ENCODE measurements at regions not wholly inside any gene's neighbourhood (a gene's known extent, or its start where the extent isn't known, plus 50 kb on each side); places are given as distances from the start of the nearest gene placed in this dataset.

GRCh38 chr11:13062115-13062514, 53.0 kb downstream of the RASSF10 start:
- no peak for DNase-seq (ENCODE audit: low read depth in 2 of 2)

- DNase-seq (ENCODE audit: low read depth in 2 of 2) = no peak
Observed at GRCh38 chr11:13064593-13064992, 55.5 kb downstream of the RASSF10 start.

- no peak for DNase-seq (ENCODE audit: low read depth in 2 of 2)
Observed at GRCh38 chr11:13065200-13065787, 56.2 kb downstream of the RASSF10 start.

- DNase-seq (ENCODE audit: low read depth in 2 of 2) = no peak
Observed at GRCh38 chr11:13068211-13068610, 59.1 kb downstream of the RASSF10 start.

GRCh38 chr11:13073119-13073981, 64.2 kb downstream of the RASSF10 start:
- DNase-seq (ENCODE audit: low read depth in 2 of 2) = no peak

- DNase-seq (ENCODE audit: low read depth in 2 of 2) = no peak
Observed at GRCh38 chr11:13074714-13075464, 65.8 kb downstream of the RASSF10 start.

- no peak for DNase-seq (ENCODE audit: low read depth in 2 of 2)
Observed at GRCh38 chr11:13076961-13077360, 67.8 kb downstream of the RASSF10 start.

- no peak for DNase-seq (ENCODE audit: low read depth in 2 of 2)
Observed at GRCh38 chr11:13080861-13081260, 71.7 kb downstream of the RASSF10 start.

- DNase-seq (ENCODE audit: low read depth in 2 of 2) = no peak
Observed at GRCh38 chr11:13082588-13082987, 73.5 kb downstream of the RASSF10 start.

- no peak for DNase-seq (ENCODE audit: low read depth in 2 of 2)
Observed at GRCh38 chr11:13090228-13090708, 81.2 kb downstream of the RASSF10 start.

- no peak for DNase-seq (ENCODE audit: low read depth in 2 of 2)
Observed at GRCh38 chr11:13091373-13091772, 82.3 kb downstream of the RASSF10 start.

- no peak for DNase-seq (ENCODE audit: low read depth in 2 of 2)
Observed at GRCh38 chr11:13091804-13092203, 82.7 kb downstream of the RASSF10 start.

GRCh38 chr11:13094930-13095687, 86.0 kb downstream of the RASSF10 start:
- DNase-seq (ENCODE audit: low read depth in 2 of 2) = no peak

GRCh38 chr11:13098063-13098462, 88.9 kb downstream of the RASSF10 start:
- no peak for DNase-seq (ENCODE audit: low read depth in 2 of 2)

- no peak for DNase-seq (ENCODE audit: low read depth in 2 of 2)
Observed at GRCh38 chr11:13098616-13099289, 89.6 kb downstream of the RASSF10 start.

GRCh38 chr11:13101644-13102512, 92.8 kb downstream of the RASSF10 start:
- no peak for DNase-seq (ENCODE audit: low read depth in 2 of 2)

- no peak for DNase-seq (ENCODE audit: low read depth in 2 of 2)
Observed at GRCh38 chr11:13102513-13102840, 93.4 kb downstream of the RASSF10 start.

GRCh38 chr11:13102865-13103539, 93.9 kb downstream of the RASSF10 start:
- no peak for DNase-seq (ENCODE audit: low read depth in 2 of 2)

- DNase-seq (ENCODE audit: low read depth in 2 of 2) = no peak
Observed at GRCh38 chr11:13103962-13104554, 94.9 kb downstream of the RASSF10 start.
